ENCODE measurements at regions not wholly inside any gene's neighbourhood (a gene's known extent, or its start where the extent isn't known, plus 50 kb on each side); places are given as distances from the start of the nearest gene placed in this dataset.

- TF ChIP-seq PKNOX1 (IDR thresholded peaks at IDR 0.05) (no peak), CTBP1 (IDR thresholded peaks at IDR 0.05; ENCODE audit: borderline replicate concordance) (no peak), FOXM1 (IDR thresholded peaks at IDR 0.05; ENCODE audit: borderline replicate concordance) (no peak)
Observed at GRCh38 chrX:143206966-143207365, 181.2 kb downstream of the SPANXN4 start.
